ENCODE measurements at regions not wholly inside any gene's neighbourhood (a gene's known extent, or its start where the extent isn't known, plus 50 kb on each side); places are given as distances from the start of the nearest gene placed in this dataset.

GRCh38 chr13:37201081-37201480 is 95.6 kb upstream of the CSNK1A1L start:
- TF ChIP-seq CTCF (IDR thresholded peaks at IDR 0.05; ENCODE audit: low read depth, low read length) (no peak), MAX (IDR thresholded peaks at IDR 0.05; ENCODE audit: low read depth, low read length) (no peak), POLR2A (IDR thresholded peaks at IDR 0.05; ENCODE audit: extremely low read depth, insufficient read length) (no peak)

Data from NB4 (cell line).